Loucy (cell line): ENCODE measurements at regions not wholly inside any gene's neighbourhood (a gene's known extent, or its start where the extent isn't known, plus 50 kb on each side); places are given as distances from the start of the nearest gene placed in this dataset.
A peak's percentile ranks its signal among the peaks of the same experiment; 100 is the strongest.
"Not testable (repeated sequence)": the region's sequence is repeated elsewhere in the genome, so short reads cannot be mapped to it uniquely, and the experiment has no call there.

Experiments
- H2AFZ ChIP-seq: fragments of 200-600 bp; sonication (generic); 2 replicates; pipeline ENCODE4 v1.6.0; 2016; ENCODE audit warnings: antibody characterized with exemption, mild to moderate bottlenecking, low read length, moderate library complexity
- H3F3A ChIP-seq: fragments of 200-600 bp; 2 replicates; pipeline ENCODE4 v1.6.0; 2016; ENCODE audit warnings: antibody characterized with exemption, low read depth, mild to moderate bottlenecking
- H3K27me3 ChIP-seq: fragments of 200-600 bp; sonication (generic); 2 replicates; pipeline ENCODE4 v1.6.1; 2014; ENCODE audit warnings: low read length, mild to moderate bottlenecking; ENCODE audit not compliant: insufficient read depth, poor library complexity, severe bottlenecking
- H3K36me3 ChIP-seq: fragments of 200-600 bp; sonication (generic); 2 replicates; pipeline ENCODE4 v1.6.1; 2016; ENCODE audit warnings: low read length; ENCODE audit not compliant: insufficient read depth
- H3K4me1 ChIP-seq: fragments of 200-600 bp; sonication (generic); 2 replicates; pipeline ENCODE4 v1.5.1; 2014; ENCODE audit warnings: low read length, mild to moderate bottlenecking; ENCODE audit not compliant: insufficient read depth, poor library complexity, severe bottlenecking
- H3K4me2 ChIP-seq: fragments of 200-600 bp; sonication (generic); 2 replicates; pipeline ENCODE4 v1.6.0; 2014; ENCODE audit warnings: antibody characterized with exemption, low read length, low read depth, mild to moderate bottlenecking; ENCODE audit not compliant: poor library complexity, severe bottlenecking
- H3K4me3 ChIP-seq: fragments of 200-600 bp; sonication (generic); 2 replicates; pipeline ENCODE4 v1.5.1; 2014; ENCODE audit warnings: low read length, mild to moderate bottlenecking, mixed read lengths; ENCODE audit not compliant: poor library complexity, severe bottlenecking
- H3K79me2 ChIP-seq: fragments of 200-600 bp; sonication (generic); 2 replicates; pipeline ENCODE4 v1.6.1; 2014; ENCODE audit warnings: low read length; ENCODE audit not compliant: insufficient read depth
- H3K9ac ChIP-seq: fragments of 200-600 bp; sonication (generic); 2 replicates; pipeline ENCODE4 v1.6.0; 2014; ENCODE audit warnings: mild to moderate bottlenecking, low read depth, low read length, moderate library complexity; ENCODE audit not compliant: poor library complexity, severe bottlenecking
- H3K9me2 ChIP-seq: fragments of 200-600 bp; sonication (generic); replicated peaks from 2 replicates; pipeline ENCODE4 v1.6.1; 2016; ENCODE audit warnings: low read depth, low read length, mixed read lengths
- H3K9me3 ChIP-seq: fragments of 200-600 bp; sonication (generic); 2 replicates; pipeline ENCODE4 v1.6.1; 2014; ENCODE audit warnings: mild to moderate bottlenecking, antibody characterized with exemption, low read length, low read depth; ENCODE audit not compliant: insufficient read depth
- H4K20me1 ChIP-seq: fragments of 200-600 bp; sonication (generic); 2 replicates; pipeline ENCODE4 v1.6.0; 2014; ENCODE audit warnings: antibody characterized with exemption, low read length, mild to moderate bottlenecking; ENCODE audit not compliant: insufficient read depth, poor library complexity, severe bottlenecking
- CTCF ChIP-seq: fragments of 200-600 bp; sonication (generic); conservative IDR thresholded peaks from 2 replicates; pipeline ENCODE4 v1.5.1; 2014; ENCODE audit warnings: mild to moderate bottlenecking, antibody characterized with exemption, low read length
- EZH2phosphoT487 ChIP-seq: fragments of 200-600 bp; IDR thresholded peaks from 2 replicates; pipeline ENCODE4 v1.6.1; 2018; ENCODE audit warnings: antibody characterized with exemption, mild to moderate bottlenecking, moderate library complexity, borderline replicate concordance

GRCh38 chr14:56358275-56358674, 221.3 kb upstream of the TMEM260 start:
- Histone ChIP-seq H3K4me1 (peaks cover 70% of the 10 kb centered on the region), H3K79me2 (no peaks in the 10 kb centered on the region; the same call in 1 of the 2 replicates), H3K9me2 (no peaks in the 10 kb centered on the region), H4K20me1 (no peaks in the 10 kb centered on the region), H2AFZ (no peak overlapping the region), H3K4me2 (peak overlapping the region; percentile 59), H3F3A (peaks cover 18% of the 10 kb centered on the region), H3K27me3 (no peaks in the 10 kb centered on the region), H3K9ac (peak overlapping the region; percentile 81), H3K36me3 (peaks cover 5% of the 10 kb centered on the region; the same call in 1 of the 2 replicates), H3K4me3 (peak overlapping the region; percentile 48), H3K9me3 (peaks cover 9% of the 10 kb centered on the region; the same call in 1 of the 2 replicates)
- no peak for TF ChIP-seq EZH2phosphoT487
- TF ChIP-seq CTCF, result no peak

- Histone ChIP-seq H3K9me3 (peaks cover 9% of the 10 kb centered on the region; the same call in 1 of the 2 replicates), H3K4me3 (peak overlapping the region; percentile 48), H4K20me1 (no peaks in the 10 kb centered on the region), H3K36me3 (peaks cover 5% of the 10 kb centered on the region; the same call in 1 of the 2 replicates), H3K27me3 (no peaks in the 10 kb centered on the region), H3K79me2 (no peaks in the 10 kb centered on the region; the same call in 1 of the 2 replicates), H3K9me2 (no peaks in the 10 kb centered on the region), H3K4me1 (peaks cover 63% of the 10 kb centered on the region), H2AFZ (no peak overlapping the region), H3K9ac (peak overlapping the region; percentile 81), H3F3A (peaks cover 18% of the 10 kb centered on the region), H3K4me2 (peak overlapping the region; percentile 59)
- TF ChIP-seq CTCF, result no peak
- no peak for TF ChIP-seq EZH2phosphoT487
Observed at GRCh38 chr14:56358851-56359614, 220.6 kb upstream of the TMEM260 start.

- peaks cover 23% of the 10 kb centered on the region; the same call in 1 of the 2 replicates for H3K9me3 ChIP-seq
- H3F3A ChIP-seq, H3K9ac ChIP-seq, H3K27me3 ChIP-seq, H3K79me2 ChIP-seq, H3K36me3 ChIP-seq, H3K4me2 ChIP-seq, H3K9me2 ChIP-seq, H4K20me1 ChIP-seq, H2AFZ ChIP-seq, H3K4me3 ChIP-seq: not testable (repeated sequence)
- peaks cover 21% of the 10 kb centered on the region for H3K4me1 ChIP-seq
Observed at GRCh38 chr14:56365663-56366062, 213.9 kb upstream of the TMEM260 start.
